ENCODE measurements at regions not wholly inside any gene's neighbourhood (a gene's known extent, or its start where the extent isn't known, plus 50 kb on each side); places are given as distances from the start of the nearest gene placed in this dataset.
"Not testable (repeated sequence)": the region's sequence is repeated elsewhere in the genome, so short reads cannot be mapped to it uniquely, and the experiment has no call there.

DNA sequence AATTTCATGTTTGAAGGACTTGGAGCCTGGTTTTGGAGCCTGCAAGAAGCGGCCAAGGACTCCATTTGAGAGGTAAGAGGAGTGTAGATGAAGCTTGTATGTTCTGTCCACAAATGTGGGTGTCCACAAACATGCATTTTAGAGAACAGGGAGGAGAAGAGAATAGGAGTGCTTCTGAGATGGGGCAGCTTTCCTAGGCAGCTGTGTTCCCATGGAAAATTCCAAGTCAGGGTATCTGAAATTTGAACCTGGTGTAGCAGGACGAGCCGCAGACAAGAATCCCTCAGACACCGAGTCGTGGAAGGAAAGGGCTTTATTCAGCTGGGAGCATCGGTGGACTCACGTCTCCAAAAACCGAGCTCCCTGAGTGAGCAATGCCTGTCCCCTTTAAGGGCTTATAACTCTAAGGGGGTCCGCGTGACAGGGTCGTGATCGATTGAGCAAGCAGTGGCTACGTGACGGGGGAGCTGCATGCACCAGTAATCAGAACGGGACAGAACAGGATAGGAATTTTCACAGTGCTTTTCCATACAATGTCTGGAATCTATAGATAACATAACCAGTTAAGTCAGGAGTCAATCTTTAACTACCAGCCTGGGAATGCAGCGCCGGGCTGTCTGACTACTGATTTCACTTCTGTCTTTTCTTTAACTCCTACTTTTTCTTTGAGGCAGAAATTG is 71.4 kb upstream of the WDR72 start:
- H3K4me1 Mint-ChIP-seq, result peaks cover 14% of the 10 kb centered on the region
- TF ChIP-seq, protein P1, sequence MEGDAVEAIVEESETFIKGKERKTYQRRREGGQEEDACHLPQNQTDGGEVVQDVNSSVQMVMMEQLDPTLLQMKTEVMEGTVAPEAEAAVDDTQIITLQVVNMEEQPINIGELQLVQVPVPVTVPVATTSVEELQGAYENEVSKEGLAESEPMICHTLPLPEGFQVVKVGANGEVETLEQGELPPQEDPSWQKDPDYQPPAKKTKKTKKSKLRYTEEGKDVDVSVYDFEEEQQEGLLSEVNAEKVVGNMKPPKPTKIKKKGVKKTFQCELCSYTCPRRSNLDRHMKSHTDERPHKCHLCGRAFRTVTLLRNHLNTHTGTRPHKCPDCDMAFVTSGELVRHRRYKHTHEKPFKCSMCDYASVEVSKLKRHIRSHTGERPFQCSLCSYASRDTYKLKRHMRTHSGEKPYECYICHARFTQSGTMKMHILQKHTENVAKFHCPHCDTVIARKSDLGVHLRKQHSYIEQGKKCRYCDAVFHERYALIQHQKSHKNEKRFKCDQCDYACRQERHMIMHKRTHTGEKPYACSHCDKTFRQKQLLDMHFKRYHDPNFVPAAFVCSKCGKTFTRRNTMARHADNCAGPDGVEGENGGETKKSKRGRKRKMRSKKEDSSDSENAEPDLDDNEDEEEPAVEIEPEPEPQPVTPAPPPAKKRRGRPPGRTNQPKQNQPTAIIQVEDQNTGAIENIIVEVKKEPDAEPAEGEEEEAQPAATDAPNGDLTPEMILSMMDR (conservative IDR thresholded peaks at IDR 0.05), result no peak
- H3K4me3 Mint-ChIP-seq, result no peak overlapping the region
- peaks cover 2% of the 10 kb centered on the region for H3K27me3 Mint-ChIP-seq (ENCODE audit: low read depth)
- H3K27ac Mint-ChIP-seq (ENCODE audit: unreplicated experiment), result no peak overlapping the region
- H3K36me3 Mint-ChIP-seq (ENCODE audit: low read depth), result no peaks in the 10 kb centered on the region
- no peaks in the 10 kb centered on the region for H3K9me3 Mint-ChIP-seq
- DNase-seq (ENCODE audit: low read depth, low spot score), result no peak

DNA sequence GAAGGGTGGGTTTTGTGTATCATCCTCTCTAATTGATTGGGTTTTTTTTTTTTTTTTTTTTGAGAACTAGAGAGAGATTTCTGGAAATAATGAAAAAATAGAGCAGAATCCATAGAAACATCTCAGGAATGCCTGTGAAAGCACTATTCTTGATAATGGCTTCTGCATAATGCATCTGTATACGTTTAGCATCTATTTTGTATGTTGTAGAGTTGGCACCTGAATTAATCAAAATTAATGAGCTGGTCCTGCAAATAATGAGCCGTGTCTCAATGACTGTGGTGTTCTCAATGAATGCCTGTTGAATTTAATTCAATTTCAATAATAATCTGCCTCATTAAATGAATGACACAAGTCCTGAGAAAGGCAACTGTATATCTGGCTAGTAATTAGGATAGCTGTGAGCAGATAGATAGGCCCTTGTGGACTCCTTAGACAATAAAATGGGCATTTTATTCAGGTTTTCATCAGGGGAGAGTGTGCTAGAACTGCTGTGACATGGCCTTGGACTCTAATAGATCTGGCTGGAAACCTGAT is 70.5 kb upstream of the WDR72 start:
- H3K4me1 Mint-ChIP-seq, result peaks cover 14% of the 10 kb centered on the region
- H3K27ac Mint-ChIP-seq (ENCODE audit: unreplicated experiment), result no peak overlapping the region
- no peaks in the 10 kb centered on the region for H3K9me3 Mint-ChIP-seq
- TF ChIP-seq, protein P1 (conservative IDR thresholded peaks at IDR 0.05), result no peak
- no peak overlapping the region for H3K4me3 Mint-ChIP-seq
- no peaks in the 10 kb centered on the region for H3K36me3 Mint-ChIP-seq (ENCODE audit: low read depth)
- DNase-seq (ENCODE audit: low read depth, low spot score), result no peak
- no peaks in the 10 kb centered on the region for H3K27me3 Mint-ChIP-seq (ENCODE audit: low read depth)

DNA sequence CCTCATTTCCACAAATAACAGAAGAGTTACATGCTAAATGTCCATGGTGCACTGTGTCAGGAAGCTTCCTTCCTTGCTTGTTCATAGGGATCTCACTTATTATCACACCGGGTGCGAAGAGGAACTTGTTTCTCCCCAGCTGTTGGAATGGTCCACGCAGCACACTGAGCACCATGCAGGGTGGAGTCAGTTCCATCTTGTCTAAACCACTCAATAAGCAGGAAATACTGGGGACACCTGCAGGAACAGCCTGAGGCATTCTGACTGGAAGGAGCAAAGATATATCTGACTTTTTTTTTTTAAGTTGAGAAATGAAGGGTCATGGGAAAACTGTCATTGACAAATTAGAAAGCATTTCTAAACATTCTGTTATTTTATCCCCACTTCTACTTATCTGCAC is 70.0 kb upstream of the WDR72 start:
- DNase-seq (ENCODE audit: low read depth, low spot score), result no peak
- no peaks in the 10 kb centered on the region for H3K9me3 Mint-ChIP-seq
- H3K27ac Mint-ChIP-seq (ENCODE audit: unreplicated experiment), result no peak overlapping the region
- peaks cover 14% of the 10 kb centered on the region for H3K4me1 Mint-ChIP-seq
- H3K4me3 Mint-ChIP-seq, result no peak overlapping the region
- H3K27me3 Mint-ChIP-seq (ENCODE audit: low read depth), result no peaks in the 10 kb centered on the region
- TF ChIP-seq, protein P1 (conservative IDR thresholded peaks at IDR 0.05), result no peak
- H3K36me3 Mint-ChIP-seq (ENCODE audit: low read depth), result no peaks in the 10 kb centered on the region

DNA sequence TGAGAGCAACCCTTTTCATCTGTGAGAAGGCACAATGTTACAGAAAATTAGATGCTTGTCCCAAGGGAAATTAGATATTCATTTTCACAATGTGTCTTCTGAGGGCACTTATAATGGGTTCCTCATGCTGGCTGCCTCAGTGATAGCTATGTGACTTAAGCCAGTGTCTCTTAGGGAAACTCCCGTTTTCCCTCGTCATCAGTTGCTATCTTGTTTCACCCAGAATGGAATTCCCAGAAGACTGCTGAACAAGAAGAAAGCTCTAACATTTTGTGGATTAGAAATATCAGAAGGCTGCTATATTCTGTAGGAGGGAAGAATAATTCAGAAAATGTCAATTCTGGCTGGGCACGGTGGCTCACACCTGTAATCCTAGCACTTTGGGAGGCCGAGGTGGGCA is 67.9 kb upstream of the WDR72 start:
- no peak for DNase-seq (ENCODE audit: low read depth, low spot score)
- Mint-ChIP-seq H3K4me3 (no peak overlapping the region), H3K4me1 (peaks cover 14% of the 10 kb centered on the region), H3K27ac (ENCODE audit: unreplicated experiment) (no peak overlapping the region), H3K36me3 (ENCODE audit: low read depth) (no peaks in the 10 kb centered on the region), H3K9me3 (no peaks in the 10 kb centered on the region), H3K27me3 (ENCODE audit: low read depth) (no peaks in the 10 kb centered on the region)
- TF ChIP-seq, protein P1 (conservative IDR thresholded peaks at IDR 0.05), result no peak

DNA sequence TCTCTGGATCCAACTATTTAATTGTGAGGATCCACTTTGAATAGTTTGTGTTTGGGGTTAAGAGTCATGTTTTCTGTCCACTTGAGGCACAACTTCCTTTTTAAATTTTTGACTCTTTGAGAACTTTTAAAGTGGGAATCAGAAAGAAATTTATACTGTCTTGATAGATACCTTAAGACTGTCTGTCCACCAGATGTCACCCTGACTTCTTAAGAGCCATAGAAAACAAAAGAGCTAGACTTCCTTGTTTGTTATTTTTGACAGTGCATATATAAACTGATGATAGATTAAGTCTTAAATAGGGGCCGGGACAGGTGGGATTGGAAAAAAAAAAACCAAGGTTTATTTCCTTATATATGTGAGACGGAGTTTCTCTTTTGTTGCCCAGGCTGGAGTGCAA is 52.1 kb upstream of the WDR72 start:
- Mint-ChIP-seq H3K36me3 (ENCODE audit: low read depth) (no peaks in the 10 kb centered on the region), H3K4me3 (no peak overlapping the region), H3K9me3 (no peaks in the 10 kb centered on the region), H3K27ac (ENCODE audit: unreplicated experiment) (no peak overlapping the region), H3K27me3 (ENCODE audit: low read depth) (peaks cover 24% of the 10 kb centered on the region), H3K4me1 (no peaks in the 10 kb centered on the region)
- TF ChIP-seq, protein P1 (conservative IDR thresholded peaks at IDR 0.05), result peak; percentile 57
- DNase-seq (ENCODE audit: low read depth, low spot score), result no peak

DNA sequence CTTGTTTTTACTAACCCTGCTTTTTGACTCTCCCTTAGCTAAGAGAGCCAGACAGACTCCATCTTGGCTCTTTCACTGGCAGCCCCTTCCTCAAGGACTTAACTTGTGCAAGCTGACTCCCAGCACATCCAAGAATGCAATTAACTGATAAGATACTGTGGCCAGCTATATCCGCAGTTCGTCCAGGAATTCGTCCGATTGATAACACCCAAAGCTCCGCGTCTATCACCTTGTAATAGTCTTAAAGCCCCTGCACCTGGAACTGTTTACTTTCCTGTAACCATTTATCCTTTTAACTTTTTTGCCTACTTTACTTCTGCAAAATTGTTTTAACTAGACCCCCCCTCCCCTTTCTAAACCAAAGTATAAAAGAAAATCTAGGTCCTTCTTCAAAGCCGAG is 50.8 kb upstream of the WDR72 start:
- not testable (repeated sequence) for H3K27ac Mint-ChIP-seq (ENCODE audit: unreplicated experiment); H3K36me3 Mint-ChIP-seq (ENCODE audit: low read depth); H3K9me3 Mint-ChIP-seq; DNase-seq (ENCODE audit: low read depth, low spot score); H3K4me1 Mint-ChIP-seq; H3K4me3 Mint-ChIP-seq
- H3K27me3 Mint-ChIP-seq (ENCODE audit: low read depth), result peaks cover 27% of the 10 kb centered on the region
